IMR-90 (cell line): ENCODE measurements at regions not wholly inside any gene's neighbourhood (a gene's known extent, or its start where the extent isn't known, plus 50 kb on each side); places are given as distances from the start of the nearest gene placed in this dataset.

Source experiments
- ATAC-seq: fragments of 200-7000 bp; cut with Tn5 transposase; 2 replicates; pipeline ENCODE4 v1.9.1; 2020; ENCODE audit warnings: low read depth, mild to moderate bottlenecking, moderate library complexity
- BruUV-seq: library from RNA; stranded (reverse); fragments of 400-500 nt; replicated peaks from 2 replicates; lab custom pipeline; 2021; lab: Mats Ljungman, UMichigan
- CTCF ChIA-PET: fragments of 300-600 bp; formaldehyde crosslinking; extraction: SDS; loops from one replicate; lab custom pipeline; 2021; ENCODE audit warnings: antibody characterized with exemption; lab: Yijun Ruan, JAX
- POLR2A ChIA-PET: fragments of 300-600 bp; sonication (Branson Sonifier 250); formaldehyde crosslinking; loops from one replicate; lab custom pipeline; 2022; ENCODE audit warnings: antibody characterized with exemption; ENCODE audit not compliant: unreplicated experiment; lab: Charles Lee
- DNase-seq: peaks from one replicate; pipeline ENCODE4 v3.0.0; 2013
- H2AFZ ChIP-seq: replicated peaks from 2 replicates; pipeline ENCODE3; 2013; ENCODE audit warnings: low read length, mild to moderate bottlenecking; ENCODE audit not compliant: poor library complexity
- H2AK5ac ChIP-seq: 2 replicates; pipeline ENCODE4 v1.6.1; 2013; ENCODE audit warnings: low read depth, low read length, inconsistent platforms
- H2AK9ac ChIP-seq: replicated peaks from 2 replicates; pipeline ENCODE3; 2013; ENCODE audit warnings: mild to moderate bottlenecking, low read depth, low read length, moderate library complexity; ENCODE audit not compliant: poor library complexity
- H2BK120ac ChIP-seq: 2 replicates; pipeline ENCODE4 v1.6.1; 2013; ENCODE audit warnings: low read depth, low read length, inconsistent platforms
- H2BK15ac ChIP-seq: 3 replicates; pipeline ENCODE4 v1.6.1; 2013; ENCODE audit warnings: low read depth, low read length, inconsistent platforms
- H2BK20ac ChIP-seq: 2 replicates; pipeline ENCODE4 v1.6.1; 2013; ENCODE audit warnings: low read depth, mild to moderate bottlenecking, inconsistent platforms, low read length, moderate library complexity
- H2BK5ac ChIP-seq: 2 replicates; pipeline ENCODE4 v1.6.1; 2013; ENCODE audit warnings: mild to moderate bottlenecking, low read depth, low read length, inconsistent platforms; ENCODE audit not compliant: poor library complexity, severe bottlenecking
- H3K14ac ChIP-seq: replicated peaks from 2 replicates; pipeline ENCODE4 v1.6.1; 2013; ENCODE audit warnings: low read depth, low read length, inconsistent platforms
- H3K18ac ChIP-seq: 2 replicates; pipeline ENCODE4 v1.6.1; 2013; ENCODE audit warnings: low read depth, low read length, control low read depth
- H3K23ac ChIP-seq: 2 replicates; pipeline ENCODE4 v1.6.1; 2013; ENCODE audit warnings: low read depth, low read length, inconsistent platforms
- H3K27ac ChIP-seq: 2 replicates; pipeline ENCODE4 v1.5.1; 2013; ENCODE audit warnings: mild to moderate bottlenecking, control low read depth, low read length; ENCODE audit not compliant: insufficient read depth
- H3K27me3 ChIP-seq: 2 replicates; pipeline ENCODE4 v1.6.1; 2013; ENCODE audit warnings: low read length; ENCODE audit not compliant: control insufficient read depth, insufficient read depth
- H3K36me3 ChIP-seq: 2 replicates; pipeline ENCODE4 v1.6.1; 2013; ENCODE audit warnings: low read length, mixed read lengths; ENCODE audit not compliant: control insufficient read depth, insufficient read depth
- H3K4ac ChIP-seq: 2 replicates; pipeline ENCODE4 v1.6.1; 2013; ENCODE audit warnings: low read depth, low read length, inconsistent platforms
- H3K4me1 ChIP-seq: 2 replicates; pipeline ENCODE4 v1.6.1; 2013; ENCODE audit warnings: low read length, mixed read lengths; ENCODE audit not compliant: control insufficient read depth, insufficient read depth
- H3K4me2 ChIP-seq: 2 replicates; pipeline ENCODE4 v1.6.1; 2013; ENCODE audit warnings: low read depth, mild to moderate bottlenecking, control low read depth, low read length, moderate library complexity
- H3K4me3 ChIP-seq: 2 replicates; pipeline ENCODE4 v1.5.1; 2013; ENCODE audit warnings: low read depth, mild to moderate bottlenecking, control low read depth, low read length, moderate library complexity; ENCODE audit not compliant: insufficient read depth
- H3K56ac ChIP-seq: 2 replicates; pipeline ENCODE4 v1.6.1; 2013; ENCODE audit warnings: low read length, inconsistent platforms; ENCODE audit not compliant: insufficient read depth; ENCODE audit errors: extremely low read depth
- H3K79me1 ChIP-seq, 2 experiments: 2 replicates each; pipeline ENCODE4 v1.6.1; 2013; ENCODE audit warnings: low read length in 2 of 2, inconsistent platforms in 1 of 2, low read depth in 1 of 2
- H3K9ac ChIP-seq: 2 replicates; pipeline ENCODE4 v1.6.1; 2013; ENCODE audit warnings: low read depth, low read length, control low read depth
- H3K9me1 ChIP-seq: 2 replicates; pipeline ENCODE4 v1.6.1; 2013; ENCODE audit warnings: low read length, inconsistent platforms; ENCODE audit not compliant: insufficient read depth
- H3K9me3 ChIP-seq: 2 replicates; pipeline ENCODE4 v1.6.1; 2013; ENCODE audit warnings: low read length; ENCODE audit not compliant: control insufficient read depth, insufficient read depth
- H4K20me1 ChIP-seq: 2 replicates; pipeline ENCODE4 v1.6.1; 2013; ENCODE audit warnings: low read length, inconsistent platforms; ENCODE audit not compliant: insufficient read depth
- H4K5ac ChIP-seq: 2 replicates; pipeline ENCODE4 v1.6.1; 2013; ENCODE audit warnings: mild to moderate bottlenecking, low read depth, low read length, control low read depth
- H4K8ac ChIP-seq, 2 experiments: 2 replicates each; pipeline ENCODE4 v1.6.1; 2013; ENCODE audit warnings: low read depth in 2 of 2, low read length in 2 of 2, control low read depth in 1 of 2, inconsistent platforms in 1 of 2
- H4K91ac ChIP-seq: 2 replicates; pipeline ENCODE4 v1.6.1; 2013; ENCODE audit warnings: low read depth, low read length, inconsistent platforms; ENCODE audit not compliant: insufficient read depth
- FOS ChIP-seq: fragments of 150-350 bp; IDR thresholded peaks from 2 replicates; pipeline ENCODE4 v1.6.1; 2016; ENCODE audit warnings: low read depth, low read length
- SMC3 ChIP-seq: fragments of 150-350 bp; IDR thresholded peaks from 2 replicates; pipeline ENCODE4 v1.6.1; 2016; ENCODE audit warnings: low read depth, mild to moderate bottlenecking, antibody characterized with exemption, low read length, moderate library complexity
- WGBS, 2 experiments: methylation state at CpG; one replicate each; pipeline versions ENCODE4 v1.1.5 to v1.1.7; 2013; ENCODE audit warnings: missing lambda C conversion rate in 2 of 2; ENCODE audit not compliant: insufficient read length in 1 of 2; ENCODE audit errors: extremely low coverage in 2 of 2; 5-methylcytosine and 5-hydroxymethylcytosine counted together
- dilution Hi-C: fragments of 300-500 bp; cut with HindIII; formaldehyde crosslinking; loops from one replicate; pipeline ENCODE4 v1.14.3; 2018; ENCODE audit warnings: low sequenced_read_pairs; ENCODE audit not compliant: unreplicated experiment
- in situ Hi-C: fragments of 300-500 bp; cut with MboI; formaldehyde crosslinking; loops from 3 replicates; pipeline ENCODE4 v1.14.3; 2019; ENCODE audit warnings: low sequenced_read_pairs, inconsistent platforms, mixed read lengths
- intact Hi-C: fragments of 100-400 bp; cut with micrococcal nuclease; formaldehyde crosslinking; loops from 2 replicates; pipeline ENCODE4 v1.10.0; 2022
- TF ChIP-seq, protein P1 (sequence below): fragments of 150-350 bp; IDR thresholded peaks from 2 replicates; pipeline ENCODE4 v1.6.1; 2017; ENCODE audit warnings: mild to moderate bottlenecking, antibody characterized with exemption, low read length, low read depth
- TF ChIP-seq, protein P2 (sequence below): conservative IDR thresholded peaks from 2 replicates; pipeline ENCODE4 v1.5.1; 2012; ENCODE audit warnings: mild to moderate bottlenecking, low read depth, low read length, improper control_type of control experiment

DNA sequence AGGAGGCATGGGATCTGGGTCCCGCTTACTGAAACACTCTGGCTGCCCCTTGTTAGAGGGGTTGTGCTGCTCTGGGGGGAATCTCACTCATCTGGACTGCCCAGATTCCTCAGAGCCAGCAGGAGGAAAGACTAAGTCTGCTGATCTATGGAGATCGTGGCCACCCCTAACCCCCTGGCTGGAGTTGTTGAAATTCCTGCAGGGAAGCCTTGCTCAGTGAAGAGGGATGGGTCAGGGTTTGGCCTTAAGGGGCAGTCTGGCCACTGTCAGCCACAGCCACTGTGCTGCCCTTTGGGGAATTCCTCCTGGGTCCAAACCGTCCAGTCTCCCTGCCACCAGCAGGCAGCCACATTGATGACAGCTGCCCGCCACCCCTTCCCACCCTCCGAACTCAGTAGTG is 362.0 kb upstream of the AMOT start:
- ATAC-seq = no peak
- BruUV-seq = no TSS peak

More for the DNA sequence above, 362.0 kb upstream of the AMOT start:
- DNase-seq = no peak
- no peak overlapping the region for H2BK20ac ChIP-seq
- no peaks in the 10 kb centered on the region for H3K79me1 ChIP-seq
- H3K36me3 ChIP-seq = no peaks in the 10 kb centered on the region
- in situ Hi-C loops = no loop called here
- H3K14ac ChIP-seq = no peak overlapping the region
- no peaks in the 10 kb centered on the region for H3K4me1 ChIP-seq
- CTCF ChIA-PET = no interaction called here
- H3K56ac ChIP-seq = no peak overlapping the region
- no peaks in the 10 kb centered on the region for H4K20me1 ChIP-seq
- H3K9ac ChIP-seq = no peak overlapping the region
- no peak overlapping the region for H3K23ac ChIP-seq
- H2AFZ ChIP-seq = no peak overlapping the region
- H4K8ac ChIP-seq = no peak overlapping the region
- no peaks in the 10 kb centered on the region for H3K27me3 ChIP-seq
- no peak overlapping the region for H2BK5ac ChIP-seq
- H2AK9ac ChIP-seq = no peak overlapping the region
- no peak overlapping the region for H3K27ac ChIP-seq
- H4K91ac ChIP-seq = no peak overlapping the region
- no peak overlapping the region for H3K4me3 ChIP-seq
- H3K9me3 ChIP-seq = peaks cover 2% of the 10 kb centered on the region; the same call in 1 of the 2 replicates
- no peak overlapping the region for H3K4me2 ChIP-seq
- no peak overlapping the region for H3K4ac ChIP-seq
- H3K9me1 ChIP-seq = no peaks in the 10 kb centered on the region
- no peak overlapping the region for H2BK15ac ChIP-seq
- H2BK120ac ChIP-seq = no peak overlapping the region
- intact Hi-C loops = no loop called here
- no peak overlapping the region for H4K5ac ChIP-seq
- POLR2A ChIA-PET = no interaction called here
- no CpG with 5 or more reads among the region's 5 CpGs for WGBS, 2 experiments
- no peak overlapping the region for H2AK5ac ChIP-seq
- dilution Hi-C loops = no loop called here
- H3K18ac ChIP-seq = no peak overlapping the region
- TF ChIP-seq FOS (no peak), SMC3 (no peak)
- TF ChIP-seq, protein P1, sequence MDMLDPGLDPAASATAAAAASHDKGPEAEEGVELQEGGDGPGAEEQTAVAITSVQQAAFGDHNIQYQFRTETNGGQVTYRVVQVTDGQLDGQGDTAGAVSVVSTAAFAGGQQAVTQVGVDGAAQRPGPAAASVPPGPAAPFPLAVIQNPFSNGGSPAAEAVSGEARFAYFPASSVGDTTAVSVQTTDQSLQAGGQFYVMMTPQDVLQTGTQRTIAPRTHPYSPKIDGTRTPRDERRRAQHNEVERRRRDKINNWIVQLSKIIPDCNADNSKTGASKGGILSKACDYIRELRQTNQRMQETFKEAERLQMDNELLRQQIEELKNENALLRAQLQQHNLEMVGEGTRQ = no peak
- TF ChIP-seq, protein P2, sequence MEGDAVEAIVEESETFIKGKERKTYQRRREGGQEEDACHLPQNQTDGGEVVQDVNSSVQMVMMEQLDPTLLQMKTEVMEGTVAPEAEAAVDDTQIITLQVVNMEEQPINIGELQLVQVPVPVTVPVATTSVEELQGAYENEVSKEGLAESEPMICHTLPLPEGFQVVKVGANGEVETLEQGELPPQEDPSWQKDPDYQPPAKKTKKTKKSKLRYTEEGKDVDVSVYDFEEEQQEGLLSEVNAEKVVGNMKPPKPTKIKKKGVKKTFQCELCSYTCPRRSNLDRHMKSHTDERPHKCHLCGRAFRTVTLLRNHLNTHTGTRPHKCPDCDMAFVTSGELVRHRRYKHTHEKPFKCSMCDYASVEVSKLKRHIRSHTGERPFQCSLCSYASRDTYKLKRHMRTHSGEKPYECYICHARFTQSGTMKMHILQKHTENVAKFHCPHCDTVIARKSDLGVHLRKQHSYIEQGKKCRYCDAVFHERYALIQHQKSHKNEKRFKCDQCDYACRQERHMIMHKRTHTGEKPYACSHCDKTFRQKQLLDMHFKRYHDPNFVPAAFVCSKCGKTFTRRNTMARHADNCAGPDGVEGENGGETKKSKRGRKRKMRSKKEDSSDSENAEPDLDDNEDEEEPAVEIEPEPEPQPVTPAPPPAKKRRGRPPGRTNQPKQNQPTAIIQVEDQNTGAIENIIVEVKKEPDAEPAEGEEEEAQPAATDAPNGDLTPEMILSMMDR = no peak
